Mesendoderm (in vitro differentiated cells): ENCODE measurements at regions not wholly inside any gene's neighbourhood (a gene's known extent, or its start where the extent isn't known, plus 50 kb on each side); places are given as distances from the start of the nearest gene placed in this dataset.

Experiments used
- DNase-seq: peaks from one replicate; pipeline ENCODE4 v3.0.0; 2013
- H2AK5ac ChIP-seq: 2 replicates; pipeline ENCODE4 v1.6.1; 2013; ENCODE audit warnings: low read length, inconsistent platforms
- H2BK120ac ChIP-seq: 2 replicates; pipeline ENCODE4 v1.6.1; 2013; ENCODE audit warnings: low read depth, mild to moderate bottlenecking, low read length, moderate library complexity, mixed read lengths
- H2BK15ac ChIP-seq: replicated peaks from 2 replicates; pipeline ENCODE4 v1.6.1; 2013; ENCODE audit warnings: low read depth, mild to moderate bottlenecking, moderate library complexity
- H2BK5ac ChIP-seq: 2 replicates; pipeline ENCODE4 v1.6.1; 2013; ENCODE audit warnings: low read length, inconsistent platforms
- H3K18ac ChIP-seq: 2 replicates; pipeline ENCODE4 v1.6.1; 2013; ENCODE audit warnings: mild to moderate bottlenecking, low read length, mixed read lengths
- H3K23ac ChIP-seq: one replicate; pipeline ENCODE4 v1.6.1; 2013; ENCODE audit warnings: low read length
- H3K27ac ChIP-seq: 2 replicates; pipeline ENCODE4 v1.5.1; 2013; ENCODE audit warnings: low read depth, mild to moderate bottlenecking, inconsistent platforms, low read length, moderate library complexity
- H3K27me3 ChIP-seq: 2 replicates; pipeline ENCODE4 v1.6.1; 2013; ENCODE audit warnings: low read length, control low read depth, mild to moderate bottlenecking, inconsistent platforms; ENCODE audit not compliant: insufficient read depth, poor library complexity
- H3K36me3 ChIP-seq: 2 replicates; pipeline ENCODE4 v1.6.1; 2013; ENCODE audit warnings: low read length, inconsistent platforms; ENCODE audit not compliant: control insufficient read depth, insufficient read depth
- H3K4ac ChIP-seq: one replicate; pipeline ENCODE4 v1.6.1; 2013; ENCODE audit warnings: low read depth, mild to moderate bottlenecking, low read length, moderate library complexity
- H3K4me1 ChIP-seq: 2 replicates; pipeline ENCODE4 v1.6.1; 2013; ENCODE audit warnings: low read depth, low read length, inconsistent platforms; ENCODE audit not compliant: control insufficient read depth
- H3K4me2 ChIP-seq: 2 replicates; pipeline ENCODE4 v1.6.1; 2013; ENCODE audit warnings: low read length
- H3K4me3 ChIP-seq: 2 replicates; pipeline ENCODE4 v1.5.1; 2013; ENCODE audit warnings: mild to moderate bottlenecking, low read length
- H3K56ac ChIP-seq: one replicate; pipeline ENCODE4 v1.6.1; 2013; ENCODE audit warnings: low read length
- H3K79me1 ChIP-seq: 2 replicates; pipeline ENCODE4 v1.6.1; 2013; ENCODE audit warnings: low read length, inconsistent platforms
- H3K79me2 ChIP-seq: 2 replicates; pipeline ENCODE4 v1.6.1; 2013; ENCODE audit warnings: mild to moderate bottlenecking, low read length; ENCODE audit not compliant: control insufficient read depth, insufficient read depth
- H3K9ac ChIP-seq: 2 replicates; pipeline ENCODE4 v1.6.1; 2013; ENCODE audit warnings: low read length, inconsistent platforms
- H4K5ac ChIP-seq: one replicate; pipeline ENCODE4 v1.6.1; 2013; ENCODE audit warnings: low read length
- H4K8ac ChIP-seq: one replicate; pipeline ENCODE4 v1.6.1; 2013; ENCODE audit warnings: low read depth, mild to moderate bottlenecking, control low read depth, low read length, moderate library complexity
- WGBS: extraction: QIAGEN DNeasy Blood & Tissue Kit; methylation state at CpG from one replicate; pipeline ENCODE4 v1.1.7; 2013; ENCODE audit warnings: low lambda C conversion rate, missing lambda C conversion rate; ENCODE audit not compliant: insufficient coverage; ENCODE audit errors: extremely low coverage; 5-methylcytosine and 5-hydroxymethylcytosine counted together

- Histone ChIP-seq H3K4ac (no peak overlapping the region), H3K23ac (no peak overlapping the region), H3K18ac (no peak overlapping the region), H3K56ac (no peak overlapping the region), H4K5ac (no peak overlapping the region), H4K8ac (no peak overlapping the region), H3K27me3 (no peaks in the 10 kb centered on the region), H2BK15ac (no peak overlapping the region), H2BK5ac (no peak overlapping the region), H3K4me3 (no peak overlapping the region), H3K9ac (no peak overlapping the region), H3K79me2 (no peaks in the 10 kb centered on the region), H3K4me2 (no peak overlapping the region), H3K27ac (no peak overlapping the region), H3K36me3 (no peaks in the 10 kb centered on the region), H2BK120ac (no peak overlapping the region), H2AK5ac (no peak overlapping the region), H3K4me1 (no peaks in the 10 kb centered on the region), H3K79me1 (no peaks in the 10 kb centered on the region)
- DNase-seq = no peak
- no CpG with 5 or more reads among the region's 12 CpGs for WGBS
These were observed 111.2 kb downstream of the BRD1 start for GRCh38 chr22:49716441-49716840.

- Histone ChIP-seq H4K8ac (no peak overlapping the region), H3K23ac (no peak overlapping the region), H3K9ac (no peak overlapping the region), H2BK5ac (no peak overlapping the region), H4K5ac (no peak overlapping the region), H3K27ac (no peak overlapping the region), H3K4ac (no peak overlapping the region), H2BK15ac (no peak overlapping the region), H2BK120ac (no peak overlapping the region), H3K18ac (no peak overlapping the region), H3K4me2 (no peak overlapping the region), H3K79me1 (no peaks in the 10 kb centered on the region), H3K56ac (no peak overlapping the region), H3K36me3 (no peaks in the 10 kb centered on the region), H3K4me1 (no peaks in the 10 kb centered on the region), H2AK5ac (no peak overlapping the region), H3K79me2 (no peaks in the 10 kb centered on the region), H3K4me3 (no peak overlapping the region), H3K27me3 (no peaks in the 10 kb centered on the region)
- whole genome bisulfite sequencing = no CpG with 5 or more reads among the region's 3 CpGs
- DNase-seq = no peak
These were observed 112.2 kb downstream of the BRD1 start for GRCh38 chr22:49715450-49715849.

- Histone ChIP-seq H2BK5ac (no peak overlapping the region), H3K27ac (no peak overlapping the region), H3K27me3 (no peaks in the 10 kb centered on the region), H4K5ac (no peak overlapping the region), H3K18ac (no peak overlapping the region), H3K36me3 (no peaks in the 10 kb centered on the region), H4K8ac (no peak overlapping the region), H3K4me3 (no peak overlapping the region), H3K79me2 (no peaks in the 10 kb centered on the region), H3K9ac (no peak overlapping the region), H2AK5ac (no peak overlapping the region), H3K79me1 (no peaks in the 10 kb centered on the region), H3K23ac (no peak overlapping the region), H3K4me1 (no peaks in the 10 kb centered on the region), H3K4me2 (no peak overlapping the region), H2BK120ac (no peak overlapping the region), H2BK15ac (no peak overlapping the region), H3K56ac (no peak overlapping the region), H3K4ac (no peak overlapping the region)
- WGBS = no CpG with 5 or more reads among the region's 15 CpGs
- DNase-seq = no peak
These were observed 114.7 kb downstream of the BRD1 start for GRCh38 chr22:49713003-49713402.

- no peak overlapping the region for H3K23ac ChIP-seq
- H3K4me3 ChIP-seq = no peak overlapping the region
- H2BK120ac ChIP-seq = no peak overlapping the region
- no CpG with 5 or more reads among the region's 22 CpGs for WGBS
- no peak overlapping the region for H2BK15ac ChIP-seq
- H3K9ac ChIP-seq = no peak overlapping the region
- no peak overlapping the region for H3K27ac ChIP-seq
- H2BK5ac ChIP-seq = no peak overlapping the region
- H2AK5ac ChIP-seq = no peak overlapping the region
- H3K18ac ChIP-seq = no peak overlapping the region
- H3K4me1 ChIP-seq = no peaks in the 10 kb centered on the region
- H4K5ac ChIP-seq = no peak overlapping the region
- no peaks in the 10 kb centered on the region for H3K27me3 ChIP-seq
- no peak overlapping the region for H3K56ac ChIP-seq
- no peak overlapping the region for H4K8ac ChIP-seq
- no peaks in the 10 kb centered on the region for H3K36me3 ChIP-seq
- no peaks in the 10 kb centered on the region for H3K79me2 ChIP-seq
- no peaks in the 10 kb centered on the region for H3K79me1 ChIP-seq
- peak; percentile 46 for DNase-seq
- H3K4me2 ChIP-seq = no peak overlapping the region
- H3K4ac ChIP-seq = no peak overlapping the region
These were observed 115.4 kb downstream of the BRD1 start for GRCh38 chr22:49712195-49712791.

GRCh38 chr22:49710746-49711145, 116.9 kb downstream of the BRD1 start:
- Histone ChIP-seq H3K27ac (no peak overlapping the region), H3K27me3 (no peaks in the 10 kb centered on the region), H4K8ac (no peak overlapping the region), H3K9ac (no peak overlapping the region), H3K4ac (no peak overlapping the region), H2BK5ac (no peak overlapping the region), H3K4me3 (no peak overlapping the region), H3K36me3 (no peaks in the 10 kb centered on the region), H2BK120ac (no peak overlapping the region), H2BK15ac (no peak overlapping the region), H2AK5ac (no peak overlapping the region), H3K56ac (no peak overlapping the region), H4K5ac (no peak overlapping the region), H3K18ac (no peak overlapping the region), H3K23ac (no peak overlapping the region), H3K4me1 (no peaks in the 10 kb centered on the region), H3K4me2 (no peak overlapping the region), H3K79me2 (no peaks in the 10 kb centered on the region), H3K79me1 (no peaks in the 10 kb centered on the region)
- DNase-seq = no peak
- no CpG with 5 or more reads among the region's 9 CpGs for WGBS

- no peak overlapping the region for H4K5ac ChIP-seq
- no peaks in the 10 kb centered on the region for H3K27me3 ChIP-seq
- no peaks in the 10 kb centered on the region for H3K79me2 ChIP-seq
- no peaks in the 10 kb centered on the region for H3K79me1 ChIP-seq
- no peak overlapping the region for H4K8ac ChIP-seq
- no peak overlapping the region for H3K9ac ChIP-seq
- no peak overlapping the region for H2BK5ac ChIP-seq
- no peak overlapping the region for H3K23ac ChIP-seq
- no peaks in the 10 kb centered on the region for H3K4me1 ChIP-seq
- no peak overlapping the region for H3K18ac ChIP-seq
- no peak overlapping the region for H2AK5ac ChIP-seq
- no CpG with 5 or more reads among the region's 4 CpGs for WGBS
- no peak overlapping the region for H3K4me2 ChIP-seq
- DNase-seq = no peak
- no peak overlapping the region for H2BK15ac ChIP-seq
- H3K56ac ChIP-seq = no peak overlapping the region
- H2BK120ac ChIP-seq = no peak overlapping the region
- H3K4ac ChIP-seq = no peak overlapping the region
- no peak overlapping the region for H3K27ac ChIP-seq
- no peak overlapping the region for H3K4me3 ChIP-seq
- H3K36me3 ChIP-seq = no peaks in the 10 kb centered on the region
These were observed 118.2 kb downstream of the BRD1 start for GRCh38 chr22:49709464-49709863.
